Mesothelial cell of epicardium (in vitro differentiated cells): ENCODE measurements at regions not wholly inside any gene's neighbourhood (a gene's known extent, or its start where the extent isn't known, plus 50 kb on each side); places are given as distances from the start of the nearest gene placed in this dataset.

Experiments
- DNase-seq, 2 experiments: peaks; one replicate each; pipeline ENCODE4 v3.0.0; 2021; ENCODE audit warnings: low spot score in 2 of 2; ENCODE audit not compliant: unreplicated experiment in 2 of 2
- H3K27ac Mint-ChIP-seq: 2 replicates; pipeline ENCODE4 v1.8.0; 2021; ENCODE audit warnings: mixed read lengths
- H3K27me3 Mint-ChIP-seq: 2 replicates; pipeline ENCODE4 v1.8.0; 2021; ENCODE audit warnings: low read depth, mixed read lengths
- H3K36me3 Mint-ChIP-seq: 2 replicates; pipeline ENCODE4 v1.8.0; 2021; ENCODE audit warnings: mixed read lengths
- H3K4me1 Mint-ChIP-seq: 2 replicates; pipeline ENCODE4 v1.8.0; 2021; ENCODE audit warnings: mixed read lengths
- H3K4me3 Mint-ChIP-seq: 2 replicates; pipeline ENCODE4 v1.8.0; 2021; ENCODE audit warnings: mild to moderate bottlenecking, moderate library complexity, mixed read lengths
- H3K9me3 Mint-ChIP-seq: 2 replicates; pipeline ENCODE4 v1.8.0; 2021; ENCODE audit warnings: mixed read lengths
- CTCF ChIP-seq: fragments of 200-600 bp; sonication (generic); IDR thresholded peaks from one replicate; pipeline ENCODE4 v1.5.0; 2021; ENCODE audit warnings: antibody characterized with exemption; ENCODE audit not compliant: unreplicated experiment

GRCh38 chr2:121881038-121881437 is 125.6 kb downstream of the TSN start:
- H3K27ac Mint-ChIP-seq = no peak overlapping the region
- peaks cover 12% of the 10 kb centered on the region for H3K9me3 Mint-ChIP-seq
- H3K36me3 Mint-ChIP-seq = no peaks in the 10 kb centered on the region
- DNase-seq = no peak
- H3K4me1 Mint-ChIP-seq = no peaks in the 10 kb centered on the region
- TF ChIP-seq CTCF = no peak
- no peak overlapping the region for H3K4me3 Mint-ChIP-seq
- H3K27me3 Mint-ChIP-seq = peaks cover 17% of the 10 kb centered on the region

DNA sequence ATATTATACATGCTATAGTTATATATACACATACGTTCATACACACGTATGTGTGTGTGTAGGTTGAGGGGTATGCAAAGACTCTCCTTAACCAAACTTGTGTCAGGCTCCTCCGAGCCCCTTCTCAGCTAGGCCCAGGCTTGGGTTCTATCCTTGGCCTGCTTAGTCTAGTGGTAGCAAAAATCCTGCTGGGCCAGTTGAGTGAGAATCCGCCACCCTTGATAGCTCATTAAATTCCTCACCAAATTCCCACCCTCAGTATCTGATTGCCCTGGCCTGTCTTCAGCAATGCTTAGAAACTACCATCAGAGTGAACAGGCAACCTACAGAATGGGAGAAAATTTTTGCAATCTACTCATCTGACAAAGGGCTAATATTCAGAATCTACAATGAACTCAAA is 126.5 kb downstream of the TSN start:
- peaks cover 17% of the 10 kb centered on the region for H3K27me3 Mint-ChIP-seq
- DNase-seq = no peak
- H3K36me3 Mint-ChIP-seq = no peaks in the 10 kb centered on the region
- TF ChIP-seq CTCF = no peak
- H3K4me3 Mint-ChIP-seq = no peak overlapping the region
- H3K27ac Mint-ChIP-seq = no peak overlapping the region
- H3K9me3 Mint-ChIP-seq = peaks cover 12% of the 10 kb centered on the region
- H3K4me1 Mint-ChIP-seq = no peaks in the 10 kb centered on the region

DNA sequence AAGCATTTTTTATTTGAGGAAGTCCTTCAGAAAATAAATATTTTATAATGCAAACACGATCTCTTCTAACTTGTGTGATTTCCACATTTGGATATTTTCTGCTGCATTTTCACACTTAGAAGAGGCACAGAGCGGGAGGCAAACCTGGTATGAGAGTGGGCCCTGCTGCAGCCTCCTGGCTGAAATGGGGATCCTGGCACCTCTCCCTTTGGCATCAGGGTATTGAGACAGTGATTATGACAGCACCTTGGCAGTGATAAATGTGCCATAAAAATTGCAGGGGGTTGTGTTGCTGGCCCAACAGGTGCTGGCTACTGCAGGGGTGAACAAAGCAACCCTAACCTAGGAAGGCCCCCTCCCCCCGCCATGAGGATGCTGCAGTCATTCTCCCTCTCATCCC is 128.6 kb downstream of the TSN start:
- Mint-ChIP-seq H3K4me1 (no peaks in the 10 kb centered on the region), H3K27ac (no peak overlapping the region), H3K9me3 (no peaks in the 10 kb centered on the region), H3K4me3 (no peak overlapping the region), H3K27me3 (peaks cover 19% of the 10 kb centered on the region), H3K36me3 (no peaks in the 10 kb centered on the region)
- TF ChIP-seq CTCF = no peak
- no peak for DNase-seq

DNA sequence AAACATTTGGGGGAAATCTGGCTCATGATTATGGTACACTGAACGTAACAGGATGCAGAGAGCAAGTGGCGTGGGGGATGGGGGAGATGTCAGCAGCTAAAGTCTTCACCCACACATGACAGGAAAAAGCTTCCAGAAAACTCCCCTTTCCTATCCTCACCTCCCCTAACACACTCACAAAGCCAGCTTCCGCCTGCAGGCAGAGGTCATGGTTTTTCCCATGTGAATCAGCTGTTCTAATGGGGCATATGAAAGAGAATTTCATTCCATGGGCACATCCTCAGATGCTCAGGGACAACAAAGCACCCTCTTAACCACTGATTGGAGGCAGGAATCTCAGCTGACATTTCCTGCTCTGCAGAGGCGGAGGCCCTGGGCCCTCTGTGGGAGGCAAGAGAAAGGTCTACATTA is 129.1 kb downstream of the TSN start:
- Mint-ChIP-seq H3K27me3 (peaks cover 19% of the 10 kb centered on the region), H3K9me3 (no peaks in the 10 kb centered on the region), H3K36me3 (no peaks in the 10 kb centered on the region), H3K4me1 (no peaks in the 10 kb centered on the region), H3K4me3 (no peak overlapping the region), H3K27ac (no peak overlapping the region)
- no peak for TF ChIP-seq CTCF
- no peak for DNase-seq

GRCh38 chr2:121886059-121886458 is 130.6 kb downstream of the TSN start:
- Mint-ChIP-seq H3K27me3 (peaks cover 19% of the 10 kb centered on the region), H3K36me3 (no peaks in the 10 kb centered on the region), H3K4me1 (no peaks in the 10 kb centered on the region), H3K9me3 (no peaks in the 10 kb centered on the region), H3K27ac (no peak overlapping the region), H3K4me3 (no peak overlapping the region)
- no peak for DNase-seq
- TF ChIP-seq CTCF = no peak

- DNase-seq = no peak
- H3K27me3 Mint-ChIP-seq = peaks cover 19% of the 10 kb centered on the region
- no peak overlapping the region for H3K4me3 Mint-ChIP-seq
- no peaks in the 10 kb centered on the region for H3K36me3 Mint-ChIP-seq
- H3K27ac Mint-ChIP-seq = no peak overlapping the region
- H3K4me1 Mint-ChIP-seq = no peaks in the 10 kb centered on the region
- no peak for TF ChIP-seq CTCF
- H3K9me3 Mint-ChIP-seq = peaks cover 5% of the 10 kb centered on the region
Measured at GRCh38 chr2:121887513-121888188, 132.2 kb downstream of the TSN start.
